Esophagus muscularis mucosa (tissue), 4 donors: ENCODE measurements at regions not wholly inside any gene's neighbourhood (a gene's known extent, or its start where the extent isn't known, plus 50 kb on each side); places are given as distances from the start of the nearest gene placed in this dataset.
"Not testable (repeated sequence)": the region's sequence is repeated elsewhere in the genome, so short reads cannot be mapped to it uniquely, and the experiment has no call there.

ENCODE experiments used
- DNase-seq: peaks from one replicate; pipeline ENCODE4 v3.0.0-alpha.2; 2017; ENCODE audit errors: extremely low spot score
- H3K27ac ChIP-seq, 4 donors: fragments of 200-600 bp; sonication (generic); replicated peaks in 1 of 4; 1 replicate in 3 of 4; 2 replicates in 1 of 4; pipeline ENCODE4 v1.5.1; 2016 to 2019; ENCODE audit warnings: mild to moderate bottlenecking in 1 of 4
- H3K27me3 ChIP-seq, 4 donors: fragments of 200-600 bp; sonication (generic); one replicate each; pipeline versions ENCODE4 v1.5.1 to v1.6.0; 2016 to 2019
- H3K36me3 ChIP-seq, 4 donors: fragments of 200-600 bp; sonication (generic); one replicate each; pipeline ENCODE4 v1.5.1; 2016 to 2019
- H3K4me1 ChIP-seq, 4 donors: fragments of 200-600 bp; sonication (generic); one replicate each; pipeline ENCODE4 v1.5.1; 2016 to 2019
- H3K4me3 ChIP-seq, 4 donors: fragments of 200-600 bp; sonication (generic); 1 replicate in 2 of 4; 2 replicates in 2 of 4; pipeline ENCODE4 v1.5.1; 2016 to 2019; ENCODE audit warnings: mild to moderate bottlenecking in 4 of 4, moderate library complexity in 1 of 4
- H3K9me3 ChIP-seq, 4 donors: fragments of 200-600 bp; sonication (generic); 1 replicate in 3 of 4; 2 replicates in 1 of 4; pipeline ENCODE4 v1.5.1; 2016 to 2019
- CTCF ChIP-seq, 3 experiments: fragments of 200-600 bp in 2 of 3; fragments of 450-650 bp in 1 of 3; sonication (generic) in 2 of 3; IDR thresholded peaks; one replicate each; pipeline ENCODE4 v1.5.1; 2017 to 2019; ENCODE audit warnings: antibody characterized with exemption in 3 of 3, mild to moderate bottlenecking in 2 of 3, moderate library complexity in 1 of 3
- EP300 ChIP-seq: sonication (generic); formaldehyde crosslinking; IDR thresholded peaks from one replicate; pipeline ENCODE4 v1.6.1; 2017; ENCODE audit warnings: antibody characterized with exemption
- POLR2A ChIP-seq: fragments of 450-650 bp; IDR thresholded peaks from one replicate; pipeline ENCODE4 v1.6.1; 2017; ENCODE audit warnings: antibody characterized with exemption, moderate library complexity, mild to moderate bottlenecking, low read depth
- POLR2AphosphoS5 ChIP-seq, 2 donors: sonication (generic); formaldehyde crosslinking; IDR thresholded peaks; one replicate each; pipeline ENCODE4 v1.6.1; 2017; ENCODE audit warnings: antibody characterized with exemption in 2 of 2
- WGBS: methylation state at CpG from one replicate; pipeline ENCODE4 v1.1.5; 2018; 5-methylcytosine and 5-hydroxymethylcytosine counted together
- intact Hi-C: fragments of 100-400 bp; cut with DNase I; formaldehyde crosslinking; loops from one replicate; pipeline ENCODE4 v1.15.1; 2023

DNA sequence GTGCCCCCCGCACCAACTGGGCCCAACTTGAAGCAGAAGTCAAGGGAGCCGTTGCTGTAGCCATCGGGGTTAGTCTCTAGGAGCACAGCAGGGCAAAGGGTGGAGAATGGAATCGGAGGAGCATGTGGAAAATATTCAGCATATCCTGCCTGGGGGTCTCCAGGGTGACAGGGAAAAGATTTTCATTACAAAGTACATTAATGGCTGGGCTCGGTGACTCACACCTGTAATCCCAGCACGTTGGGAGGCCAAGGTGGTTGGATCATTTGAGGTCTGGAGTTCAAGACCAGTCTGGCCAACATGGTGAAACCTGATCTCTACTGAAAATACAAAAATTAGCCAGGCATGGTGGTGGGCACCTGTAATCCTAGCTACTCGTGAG is 53.8 kb upstream of the ABLIM1 start:
- no peak for TF ChIP-seq CTCF (IDR thresholded peaks at IDR 0.05)
- TF ChIP-seq POLR2AphosphoS5 (IDR thresholded peaks at IDR 0.05), result no peak
- TF ChIP-seq POLR2A, result no peak
- no peak for TF ChIP-seq EP300
- peaks cover 0 to 9% (median 0%) of the 10 kb centered on the region in 4 donors for H3K27me3 ChIP-seq
- intact Hi-C loops, result no loop called here

GRCh38 chr10:114713525-114714090 is 55.5 kb upstream of the ABLIM1 start:
- H3K27ac ChIP-seq, result peak overlapping the region in 2 of 4 donors; percentile 35 to 36
- intact Hi-C loops, result no loop called here
- peaks cover 15 to 60% (median 21%) of the 10 kb centered on the region in 4 donors for H3K4me1 ChIP-seq

More for the DNA sequence above, 53.8 kb upstream of the ABLIM1 start:
- Histone ChIP-seq H3K36me3 (no peaks in the 10 kb centered on the region), H3K9me3 (no peaks in the 10 kb centered on the region), H3K27ac (no peak overlapping the region), H3K4me1 (peaks cover 15 to 55% (median 18%) of the 10 kb centered on the region in 4 donors), H3K4me3 (no peak overlapping the region)
- WGBS, result 95% methylated on average over 7 of the region's 7 CpGs
- no peak for DNase-seq

DNA sequence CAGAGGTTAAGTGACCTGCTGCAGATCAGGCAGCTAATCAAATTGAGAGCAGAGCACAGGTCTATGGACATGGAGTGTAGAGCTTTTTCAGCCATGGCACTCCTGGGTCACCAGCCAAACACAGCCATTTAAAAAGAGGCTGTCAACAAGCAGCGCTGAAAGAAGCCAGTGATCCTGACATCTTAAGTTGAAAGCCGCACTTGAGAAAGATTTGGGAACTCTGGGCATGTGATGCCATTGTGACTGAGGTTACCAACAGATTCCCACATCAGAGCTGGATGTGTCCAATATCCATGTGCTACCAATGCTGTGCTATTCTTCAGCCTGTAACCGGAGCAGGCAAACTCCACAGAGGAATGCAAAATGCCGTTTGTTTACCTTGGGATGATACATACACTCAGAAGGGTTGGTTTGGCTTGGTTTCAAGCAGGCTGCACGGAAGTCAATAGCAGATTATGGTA is 56.2 kb upstream of the ABLIM1 start:
- peaks cover 15 to 67% (median 22%) of the 10 kb centered on the region in 4 donors for H3K4me1 ChIP-seq
- WGBS, result 47% methylated on average over 5 of the region's 5 CpGs
- TF ChIP-seq EP300 (no peak), CTCF (IDR thresholded peaks at IDR 0.05) (no peak), POLR2AphosphoS5 (IDR thresholded peaks at IDR 0.05) (no peak), POLR2A (no peak)
- no peak for DNase-seq
- no peaks in the 10 kb centered on the region for H3K36me3 ChIP-seq
- H3K27ac ChIP-seq, result peak overlapping the region; percentile 24 to 49 (median 36)
- H3K4me3 ChIP-seq, result no peak overlapping the region
- intact Hi-C loops, result no loop called here
- no peaks in the 10 kb centered on the region for H3K9me3 ChIP-seq
- H3K27me3 ChIP-seq, result no peaks in the 10 kb centered on the region

More at GRCh38 chr10:114713525-114714090, 55.5 kb upstream of the ABLIM1 start:
- Histone ChIP-seq H3K36me3 (no peaks in the 10 kb centered on the region), H3K27me3 (no peaks in the 10 kb centered on the region), H3K9me3 (no peaks in the 10 kb centered on the region), H3K4me3 (no peak overlapping the region)
- TF ChIP-seq POLR2A (no peak), CTCF (IDR thresholded peaks at IDR 0.05) (no peak), POLR2AphosphoS5 (IDR thresholded peaks at IDR 0.05) (no peak), EP300 (no peak)
- DNase-seq, result no peak
- 74% methylated on average over 5 of the region's 5 CpGs for WGBS

- H3K9me3 ChIP-seq, result no peaks in the 10 kb centered on the region
- DNase-seq, result no peak
- H3K4me3 ChIP-seq, result no peak overlapping the region
- no peaks in the 10 kb centered on the region for H3K27me3 ChIP-seq
- TF ChIP-seq EP300 (no peak), POLR2AphosphoS5 (IDR thresholded peaks at IDR 0.05) (peak; percentile 20 to 30)
- intact Hi-C loops, result no loop called here
- 37% methylated on average over 7 of the region's 7 CpGs for WGBS
- H3K4me1 ChIP-seq, result peaks cover 15 to 70% (median 22%) of the 10 kb centered on the region in 4 donors
- H3K27ac ChIP-seq, result peak overlapping the region in 2 of 4 donors; percentile 24 to 49
- no peaks in the 10 kb centered on the region for H3K36me3 ChIP-seq
These were observed 57.1 kb upstream of the ABLIM1 start for GRCh38 chr10:114715171-114715670.

DNA sequence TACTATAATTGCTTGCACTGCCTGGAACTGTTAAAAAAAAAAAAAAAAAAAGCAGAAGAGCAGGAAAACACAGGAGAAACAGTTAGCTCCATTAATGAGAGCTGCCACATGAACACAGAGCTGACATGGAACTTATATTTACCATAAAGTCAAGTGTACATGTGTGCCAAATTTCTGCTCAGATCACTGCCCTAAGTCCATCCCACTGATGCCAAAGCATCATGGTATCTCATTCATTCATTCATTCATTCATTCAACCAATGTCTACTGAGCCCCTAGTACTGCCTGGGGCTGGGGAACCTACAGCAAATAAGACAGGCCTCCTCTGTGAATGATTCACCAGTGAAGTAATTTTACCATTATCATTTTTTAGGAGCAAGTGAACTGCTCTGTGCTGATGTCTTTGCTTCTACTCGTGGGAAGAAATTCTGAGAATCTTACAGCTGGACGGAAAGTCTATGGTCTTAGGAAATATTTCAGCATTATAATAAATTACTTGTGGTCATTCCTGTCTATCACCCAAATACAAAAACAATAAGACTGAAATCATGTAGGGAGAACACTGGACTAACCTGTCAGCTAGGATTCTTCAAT is 58.8 kb upstream of the ABLIM1 start:
- Histone ChIP-seq H3K4me3 (no peak overlapping the region), H3K36me3 (no peaks in the 10 kb centered on the region), H3K27me3 (no peaks in the 10 kb centered on the region), H3K4me1 (peaks cover 15 to 73% (median 22%) of the 10 kb centered on the region in 4 donors), H3K9me3 (no peaks in the 10 kb centered on the region), H3K27ac (no peak overlapping the region)
- WGBS, result 93% methylated on average over 2 of the region's 2 CpGs
- intact Hi-C loops, result no loop called here
- no peak for DNase-seq
- TF ChIP-seq EP300 (no peak), POLR2AphosphoS5 (IDR thresholded peaks at IDR 0.05) (no peak), CTCF (IDR thresholded peaks at IDR 0.05) (no peak), POLR2A (no peak)

- H3K9me3 ChIP-seq, intact Hi-C loops, H3K27me3 ChIP-seq, H3K4me3 ChIP-seq, H3K36me3 ChIP-seq, DNase-seq, H3K27ac ChIP-seq: not testable (repeated sequence)
- peaks cover 15 to 75% (median 22%) of the 10 kb centered on the region in 4 donors for H3K4me1 ChIP-seq
These were observed 59.8 kb upstream of the ABLIM1 start for GRCh38 chr10:114717881-114718280.
